A549 (cell line): ENCODE measurements at regions not wholly inside any gene's neighbourhood (a gene's known extent, or its start where the extent isn't known, plus 50 kb on each side); places are given as distances from the start of the nearest gene placed in this dataset.

Source experiments
- ATAC-seq, 2 experiments: fragments of 200-7000 bp in 1 of 2; fragments of >200 bp in 1 of 2; cut with Nextera tagmentation in 1 of 2; cut with Tn5 transposase in 1 of 2; 3 replicates each; pipeline versions ENCODE4 v1.8.0 to v1.9.1; 2018 to 2020; ENCODE audit warnings: mild to moderate bottlenecking in 1 of 2, moderate library complexity in 1 of 2
- CTCF ChIA-PET: fragments of 300-600 bp; sonication (Branson Sonifier 250); formaldehyde crosslinking; extraction: SDS; loops from one replicate; lab custom pipeline; 2021; ENCODE audit warnings: antibody characterized with exemption, inconsistent platforms; lab: Yijun Ruan, JAX
- POLR2A ChIA-PET: fragments of 350-600 bp; formaldehyde crosslinking; extraction: SDS; loops from one replicate; lab custom pipeline; 2021; ENCODE audit warnings: antibody characterized with exemption, inconsistent platforms; lab: Yijun Ruan, JAX
- DNase-seq, 2 experiments: peaks; one replicate each; pipeline versions ENCODE4 v3.0.0 to v3.0.0-alpha.2; 2011 to 2016; ENCODE audit warnings: low read depth in 1 of 2, low spot score in 1 of 2
- FAIRE-seq: peaks from 2 replicates; lab custom pipeline; 2011; peaks lifted over from hg19 to GRCh38; lab: Jason Lieb, UNC
- H3K27ac ChIP-seq, 2 experiments: fragments of >200 bp; sonication (Bioruptor Twin); formaldehyde crosslinking; 3 replicates each; pipeline ENCODE4 v1.5.1; 2016 to 2017
- H3K4me1 ChIP-seq: fragments of >200 bp; sonication (Bioruptor Twin); formaldehyde crosslinking; 3 replicates; pipeline ENCODE4 v1.6.1; 2016
- H3K4me2 ChIP-seq: fragments of >200 bp; sonication (Bioruptor Twin); formaldehyde crosslinking; 3 replicates; pipeline ENCODE4 v1.6.1; 2016
- H3K4me3 ChIP-seq: fragments of >200 bp; sonication (Bioruptor Twin); formaldehyde crosslinking; 3 replicates; pipeline ENCODE4 v1.5.1; 2016
- H3K9me3 ChIP-seq: fragments of >200 bp; sonication (Bioruptor Twin); formaldehyde crosslinking; 3 replicates; pipeline ENCODE4 v1.6.1; 2016
- E2F6 ChIP-seq: IDR thresholded peaks from 2 replicates; pipeline ENCODE4 v1.6.1; 2012; ENCODE audit warnings: low read depth, borderline replicate concordance
- EHMT2 ChIP-seq: fragments of 200-600 bp; sonication (generic); IDR thresholded peaks from 2 replicates; pipeline ENCODE4 v1.6.1; 2016; ENCODE audit warnings: antibody characterized with exemption, low read depth, mild to moderate bottlenecking, moderate library complexity
- FOXS1 ChIP-seq: fragments of 250-450 bp; sonication (Bioruptor Pico); IDR thresholded peaks from 2 replicates; pipeline ENCODE4 v1.5.0; 2020; ENCODE audit warnings: mild to moderate bottlenecking, moderate library complexity
- HES2 ChIP-seq: fragments of >200 bp; sonication (Bioruptor Twin); formaldehyde crosslinking; IDR thresholded peaks from 2 replicates; pipeline ENCODE4 v1.6.1; 2016
- HOXB13 ChIP-seq: fragments of 250-450 bp; sonication (Bioruptor Pico); IDR thresholded peaks from 2 replicates; pipeline ENCODE4 v1.5.0; 2020; ENCODE audit warnings: low read depth, mild to moderate bottlenecking, moderate library complexity
- MAZ ChIP-seq: fragments of 150-350 bp; IDR thresholded peaks from 2 replicates; pipeline ENCODE4 v1.6.1; 2014; ENCODE audit warnings: antibody characterized with exemption, low read depth, low read length, borderline replicate concordance
- MYC ChIP-seq: IDR thresholded peaks from 2 replicates; pipeline ENCODE4 v1.6.1; 2012; ENCODE audit warnings: mild to moderate bottlenecking, inconsistent platforms, low read length, improper control_type of control experiment, borderline replicate concordance
- PBX3 ChIP-seq: IDR thresholded peaks from 2 replicates; pipeline ENCODE4 v1.6.1; 2012
- PHF8 ChIP-seq: fragments of 200-600 bp; sonication (generic); IDR thresholded peaks from 2 replicates; pipeline ENCODE4 v1.6.1; 2016; ENCODE audit warnings: low read depth, mild to moderate bottlenecking, antibody characterized with exemption, moderate library complexity, borderline replicate concordance
- POLR2AphosphoS2 ChIP-seq: conservative IDR thresholded peaks from 2 replicates; pipeline ENCODE4 v1.6.1; 2012; ENCODE audit warnings: low read length, improper control_type of control experiment, inconsistent platforms
- RAD21 ChIP-seq, 2 experiments: fragments of >200 bp in 1 of 2; sonication (Bioruptor Twin) in 1 of 2; formaldehyde crosslinking in 1 of 2; IDR thresholded peaks in 1 of 2; conservative IDR thresholded peaks in 1 of 2; 2 replicates in 1 of 2; 3 replicates in 1 of 2; pipeline ENCODE4 v1.6.1; 2012 to 2018; ENCODE audit warnings: inconsistent platforms in 1 of 2
- RARB ChIP-seq: fragments of 250-450 bp; sonication (Bioruptor Pico); IDR thresholded peaks from 2 replicates; pipeline ENCODE4 v1.8.0; 2021; ENCODE audit warnings: mild to moderate bottlenecking, moderate library complexity
- RCOR1 ChIP-seq: fragments of 150-350 bp; IDR thresholded peaks from 2 replicates; pipeline ENCODE4 v1.6.1; 2014; ENCODE audit warnings: antibody characterized with exemption, low read length, low read depth
- REST ChIP-seq: fragments of 200-600 bp; sonication (generic); IDR thresholded peaks from 2 replicates; pipeline ENCODE4 v1.6.1; 2016; ENCODE audit warnings: antibody characterized with exemption, mild to moderate bottlenecking, moderate library complexity
- RFX5 ChIP-seq: fragments of 450-650 bp; IDR thresholded peaks from 2 replicates; pipeline ENCODE4 v1.7.1; 2014; ENCODE audit warnings: antibody characterized with exemption, mild to moderate bottlenecking, moderate library complexity
- RNF2 ChIP-seq: fragments of 200-600 bp; sonication (generic); IDR thresholded peaks from 2 replicates; pipeline ENCODE4 v1.6.1; 2016; ENCODE audit warnings: low read depth, mild to moderate bottlenecking, antibody characterized with exemption, moderate library complexity, borderline replicate concordance
- SMC3 ChIP-seq: fragments of >200 bp; sonication (Bioruptor Twin); formaldehyde crosslinking; IDR thresholded peaks from 3 replicates; pipeline ENCODE4 v1.6.1; 2018; ENCODE audit warnings: inconsistent platforms
- ZC3H11A ChIP-seq: fragments of 450-650 bp; IDR thresholded peaks from 2 replicates; pipeline ENCODE4 v1.6.1; 2014; ENCODE audit warnings: antibody characterized with exemption, mild to moderate bottlenecking
- WGBS: methylation state at CpG from one replicate; pipeline ENCODE4 v1.1.6; 2017; ENCODE audit errors: missing lambda C conversion rate; 5-methylcytosine and 5-hydroxymethylcytosine counted together

- Histone ChIP-seq H3K4me2 (no peak overlapping the region), H3K9me3 (no peaks in the 10 kb centered on the region), H3K4me3 (no peak overlapping the region), H3K4me1 (no peaks in the 10 kb centered on the region), H3K27ac (no peak overlapping the region)
- WGBS, result 21% methylated on average over 1 of the region's 1 CpG
- ChIA-PET CTCF (no interaction called here), POLR2A (no interaction called here)
- no peak for FAIRE-seq
- no peak for DNase-seq
- no peak for TF ChIP-seq PBX3
- no peak for TF ChIP-seq POLR2AphosphoS2
- no peak for TF ChIP-seq MAZ
- TF ChIP-seq REST, result no peak
- TF ChIP-seq ZC3H11A, result no peak
- TF ChIP-seq HES2, result no peak
- TF ChIP-seq, all 56 proteins: peak for 0
- no peak for ATAC-seq
Measured at GRCh38 chr10:54903745-54904144, 102.7 kb upstream of the PCDH15 start.

GRCh38 chr10:54900584-54900983 is 99.6 kb upstream of the PCDH15 start:
- no peaks in the 10 kb centered on the region for H3K9me3 ChIP-seq
- no peak overlapping the region for H3K4me3 ChIP-seq
- ChIA-PET POLR2A (no interaction called here), CTCF (no interaction called here)
- no peak for ATAC-seq
- no peak for FAIRE-seq
- no peak for TF ChIP-seq PHF8
- TF ChIP-seq HOXB13 (CRISPR knock-in tag), result no peak
- no peak for TF ChIP-seq RNF2
- TF ChIP-seq RARB (CRISPR knock-in tag), result no peak
- TF ChIP-seq RFX5, result no peak
- no peak for TF ChIP-seq MYC
- TF ChIP-seq SMC3, result no peak
- TF ChIP-seq E2F6, result no peak
- TF ChIP-seq EHMT2, result no peak
- TF ChIP-seq FOXS1 (CRISPR knock-in tag), result no peak
- no peak for TF ChIP-seq RCOR1
- TF ChIP-seq RAD21 (conservative IDR thresholded peaks at IDR 0.05 in 1 of 2, IDR thresholded peaks at IDR 0.05 in 1 of 2), result no peak
- TF ChIP-seq REST, result no peak
- H3K4me2 ChIP-seq, result no peak overlapping the region
- H3K27ac ChIP-seq, result no peak overlapping the region
- H3K4me1 ChIP-seq, result no peaks in the 10 kb centered on the region
- WGBS, result 11% methylated on average over 1 of the region's 1 CpG
- no peak for DNase-seq
